Ovary (tissue), 7 donors: ENCODE measurements at regions not wholly inside any gene's neighbourhood (a gene's known extent, or its start where the extent isn't known, plus 50 kb on each side); places are given as distances from the start of the nearest gene placed in this dataset.
"Not testable (repeated sequence)": the region's sequence is repeated elsewhere in the genome, so short reads cannot be mapped to it uniquely, and the experiment has no call there.

Experiments used
- DNase-seq, 5 donors: peaks; one replicate each; pipeline ENCODE4 v3.0.0-alpha.2; 2019 to 2020
- H3K27ac ChIP-seq, 2 donors: fragments of 200-600 bp; one replicate each; pipeline versions ENCODE4 v1.5.1 to v1.8.0; 2019 to 2022
- H3K27me3 ChIP-seq: fragments of 200-600 bp; one replicate; pipeline ENCODE4 v1.8.0; 2022
- H3K36me3 ChIP-seq: fragments of 200-600 bp; sonication (generic); one replicate; pipeline ENCODE4 v1.5.1; 2019
- H3K4me1 ChIP-seq: one replicate; pipeline ENCODE4 v1.8.1; 2013; ENCODE audit warnings: mild to moderate bottlenecking, moderate library complexity; ENCODE audit not compliant: insufficient read depth
- H3K4me3 ChIP-seq: fragments of 200-600 bp; sonication (generic); one replicate; pipeline ENCODE4 v1.5.1; 2017
- H3K9me3 ChIP-seq, 2 donors: fragments of 200-600 bp in 1 of 2; sonication (generic) in 1 of 2; one replicate each; pipeline versions ENCODE4 v1.5.1 to v1.8.1; 2013 to 2019; ENCODE audit warnings: mild to moderate bottlenecking in 1 of 2, moderate library complexity in 1 of 2
- CTCF ChIP-seq, 3 donors: fragments of 450-650 bp in 2 of 3; fragments of 200-600 bp in 1 of 3; IDR thresholded peaks; one replicate each; pipeline versions ENCODE4 v1.5.1 to v1.8.0; 2016 to 2022; ENCODE audit warnings: antibody characterized with exemption in 3 of 3, mild to moderate bottlenecking in 1 of 3
- EP300 ChIP-seq: sonication (generic); formaldehyde crosslinking; IDR thresholded peaks from one replicate; pipeline ENCODE4 v1.6.1; 2017; ENCODE audit warnings: antibody characterized with exemption
- POLR2A ChIP-seq: fragments of 450-650 bp; IDR thresholded peaks from one replicate; pipeline ENCODE4 v1.6.1; 2017; ENCODE audit warnings: antibody characterized with exemption, mild to moderate bottlenecking, moderate library complexity
- WGBS, 3 donors: extraction: QIAGEN DNeasy Blood & Tissue Kit in 1 of 3; methylation state at CpG; one replicate each; pipeline versions ENCODE4 v1.1.5 to v1.1.7; 2013 to 2017; 5-methylcytosine and 5-hydroxymethylcytosine counted together
- intact Hi-C, 4 donors: fragments of 100-400 bp; cut with DNase I; formaldehyde crosslinking; loops; one replicate each; pipeline versions ENCODE4 v1.11.0 to v1.15.1; 2022 to 2023
- donor health status: DM: no; HTN: no; CAD: no; lungs with moderate emphysema.
- donor health status: DM: no; HTN: no; CAD: no.
- donor health status: Bipolar disorder and iron deficiency.
- donor health status: DM: no; HTN: no; CAD: no.
- donor health status: DM: yes; HTN: yes; CAD: no.

GRCh38 chr2:4791488-4791887 lies 900.7 kb upstream of the SOX11 start:
- no peaks in the 10 kb centered on the region for H3K36me3 ChIP-seq
- no peak overlapping the region for H3K27ac ChIP-seq
- H3K9me3 ChIP-seq = no peaks in the 10 kb centered on the region
- no peaks in the 10 kb centered on the region for H3K27me3 ChIP-seq
- intact Hi-C loops = no loop called here
- H3K4me1 ChIP-seq = no peaks in the 10 kb centered on the region
- TF ChIP-seq CTCF (IDR thresholded peaks at IDR 0.05) (no peak), EP300 (no peak), POLR2A (no peak)
- H3K4me3 ChIP-seq = no peak overlapping the region
- 68 to 79% (median 71%) methylated on average over 3 of the region's 3 CpGs for WGBS, 3 donors
- no peak for DNase-seq

- Histone ChIP-seq H3K27me3 (no peaks in the 10 kb centered on the region), H3K9me3 (no peaks in the 10 kb centered on the region), H3K4me3 (no peak overlapping the region), H3K36me3 (no peaks in the 10 kb centered on the region), H3K27ac (no peak overlapping the region), H3K4me1 (no peaks in the 10 kb centered on the region)
- DNase-seq = no peak
- TF ChIP-seq POLR2A (no peak), CTCF (IDR thresholded peaks at IDR 0.05) (no peak), EP300 (no peak)
- intact Hi-C loops = no loop called here
These were observed 900.1 kb upstream of the SOX11 start for GRCh38 chr2:4792126-4792525.

GRCh38 chr2:4803396-4803795 lies 888.8 kb upstream of the SOX11 start:
- Histone ChIP-seq H3K9me3 (no peaks in the 10 kb centered on the region), H3K4me1 (no peaks in the 10 kb centered on the region), H3K4me3 (no peak overlapping the region), H3K36me3 (no peaks in the 10 kb centered on the region), H3K27ac (no peak overlapping the region), H3K27me3 (no peaks in the 10 kb centered on the region)
- TF ChIP-seq CTCF (IDR thresholded peaks at IDR 0.05) = no peak
- TF ChIP-seq EP300 = no peak
- no peak for TF ChIP-seq POLR2A
- DNase-seq = no peak
- intact Hi-C loops = no loop called here
- WGBS, 3 donors = 59 to 87% (median 69%) methylated on average over 2 of the region's 2 CpGs

GRCh38 chr2:4814137-4814536 lies 878.0 kb upstream of the SOX11 start:
- H3K36me3 ChIP-seq, intact Hi-C loops: not testable (repeated sequence)

GRCh38 chr2:4827836-4828235 lies 864.3 kb upstream of the SOX11 start:
- Histone ChIP-seq H3K4me3 (no peak overlapping the region), H3K4me1 (no peaks in the 10 kb centered on the region), H3K9me3 (no peaks in the 10 kb centered on the region), H3K27me3 (no peaks in the 10 kb centered on the region), H3K27ac (no peak overlapping the region), H3K36me3 (no peaks in the 10 kb centered on the region)
- no peak for DNase-seq
- intact Hi-C loops = no loop called here
- TF ChIP-seq POLR2A (no peak), EP300 (no peak), CTCF (IDR thresholded peaks at IDR 0.05) (no peak)
- 72 to 80% (median 75%) methylated on average over 3 of the region's 3 CpGs for WGBS, 3 donors

More at GRCh38 chr2:4814137-4814536, 878.0 kb upstream of the SOX11 start:
- not testable (repeated sequence) for H3K9me3 ChIP-seq, H3K4me3 ChIP-seq, DNase-seq, H3K4me1 ChIP-seq, H3K27ac ChIP-seq, H3K27me3 ChIP-seq
